Bronchial epithelial cell (primary cell): ENCODE measurements at regions not wholly inside any gene's neighbourhood (a gene's known extent, or its start where the extent isn't known, plus 50 kb on each side); places are given as distances from the start of the nearest gene placed in this dataset.

Experiments
- DNase-seq: peaks from one replicate; pipeline ENCODE4 v3.0.0-alpha.2; 2010; ENCODE audit warnings: low read depth
- FAIRE-seq: peaks from 2 replicates; lab custom pipeline; 2011; peaks lifted over from hg19 to GRCh38; lab: Jason Lieb, UNC
- H3K27me3 ChIP-seq: 2 replicates; pipeline ENCODE4 v1.5.1; 2011; ENCODE audit warnings: low read length; ENCODE audit not compliant: control insufficient read depth, insufficient read depth
- H3K36me3 ChIP-seq: 2 replicates; pipeline ENCODE4 v1.5.1; 2011; ENCODE audit warnings: low read length; ENCODE audit not compliant: control insufficient read depth, insufficient read depth
- H3K4me3 ChIP-seq: 2 replicates; pipeline ENCODE4 v1.5.1; 2011; ENCODE audit warnings: mild to moderate bottlenecking, low read depth, low read length, control low read depth
- CTCF ChIP-seq: IDR thresholded peaks from 2 replicates; pipeline ENCODE4 v1.5.1; 2011; ENCODE audit warnings: mild to moderate bottlenecking, moderate library complexity, low read length, control low read depth, inconsistent platforms; ENCODE audit not compliant: insufficient read depth, severe bottlenecking

GRCh38 chr17:70668276-70668937, 499.1 kb downstream of the KCNJ2 start:
- Histone ChIP-seq H3K36me3 (no peaks in the 10 kb centered on the region), H3K27me3 (no peaks in the 10 kb centered on the region), H3K4me3 (no peak overlapping the region)
- FAIRE-seq, result no peak
- no peak for DNase-seq
- no peak for TF ChIP-seq CTCF

- Histone ChIP-seq H3K27me3 (no peaks in the 10 kb centered on the region), H3K4me3 (no peak overlapping the region), H3K36me3 (no peaks in the 10 kb centered on the region)
- DNase-seq, result no peak
- TF ChIP-seq CTCF, result no peak
- peak; percentile 95 for FAIRE-seq
These were observed 499.8 kb downstream of the KCNJ2 start for GRCh38 chr17:70668938-70669778.

GRCh38 chr17:70674061-70674460, 504.7 kb downstream of the KCNJ2 start:
- no peak for TF ChIP-seq CTCF
- FAIRE-seq (no peak), DNase-seq (no peak)
- Histone ChIP-seq H3K4me3 (no peak overlapping the region), H3K36me3 (no peaks in the 10 kb centered on the region), H3K27me3 (no peaks in the 10 kb centered on the region)

GRCh38 chr17:70675070-70675590, 505.8 kb downstream of the KCNJ2 start:
- no peak for TF ChIP-seq CTCF
- FAIRE-seq, result no peak
- Histone ChIP-seq H3K27me3 (no peaks in the 10 kb centered on the region), H3K4me3 (no peak overlapping the region), H3K36me3 (no peaks in the 10 kb centered on the region)
- no peak for DNase-seq

- no peak for TF ChIP-seq CTCF
- no peaks in the 10 kb centered on the region for H3K27me3 ChIP-seq
- no peak overlapping the region for H3K4me3 ChIP-seq
- FAIRE-seq (no peak), DNase-seq (peak; percentile 7)
- H3K36me3 ChIP-seq, result no peaks in the 10 kb centered on the region
These were observed 508.7 kb downstream of the KCNJ2 start for GRCh38 chr17:70677783-70678647.
